NCI-H187 (cell line): ENCODE measurements at regions not wholly inside any gene's neighbourhood (a gene's known extent, or its start where the extent isn't known, plus 50 kb on each side); places are given as distances from the start of the nearest gene placed in this dataset.
"Not testable (repeated sequence)": the region's sequence is repeated elsewhere in the genome, so short reads cannot be mapped to it uniquely, and the experiment has no call there.

ENCODE experiments used
- DNase-seq, 2 experiments: peaks; one replicate each; lab custom pipeline; 2025; lab: John Stamatoyannopoulos, UW

DNA sequence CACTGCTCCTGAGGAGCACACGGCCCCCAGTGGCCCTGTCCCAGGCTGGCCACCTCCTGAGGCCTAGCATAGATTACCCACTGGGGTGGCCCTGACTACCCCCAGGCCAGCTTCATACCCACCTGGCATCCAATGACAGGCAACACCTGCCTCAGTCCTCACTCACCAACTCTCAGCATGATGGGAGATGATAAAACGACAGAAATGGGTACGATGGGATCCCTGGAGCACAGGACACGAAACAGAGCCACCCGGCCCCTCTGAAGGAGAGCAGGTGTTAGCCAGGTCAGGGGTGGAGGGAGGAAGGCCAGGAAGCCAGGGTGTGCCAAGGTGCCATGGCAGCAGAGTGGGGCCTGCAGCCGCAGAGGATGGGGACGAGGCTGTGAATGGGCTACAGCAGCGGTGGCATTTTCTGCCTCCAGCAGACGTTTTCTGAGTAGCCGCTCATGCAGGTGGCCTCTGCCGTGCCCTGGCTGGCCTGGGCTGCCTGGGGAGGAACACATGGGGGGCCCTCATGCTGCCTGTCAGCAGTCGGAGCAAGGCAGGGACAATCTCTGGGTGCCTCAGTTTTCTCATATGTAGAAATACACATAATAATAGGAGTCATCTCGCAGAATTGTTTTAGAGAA lies 50.2 kb upstream of the FGF3 start:
- DNase-seq: no peak

DNA sequence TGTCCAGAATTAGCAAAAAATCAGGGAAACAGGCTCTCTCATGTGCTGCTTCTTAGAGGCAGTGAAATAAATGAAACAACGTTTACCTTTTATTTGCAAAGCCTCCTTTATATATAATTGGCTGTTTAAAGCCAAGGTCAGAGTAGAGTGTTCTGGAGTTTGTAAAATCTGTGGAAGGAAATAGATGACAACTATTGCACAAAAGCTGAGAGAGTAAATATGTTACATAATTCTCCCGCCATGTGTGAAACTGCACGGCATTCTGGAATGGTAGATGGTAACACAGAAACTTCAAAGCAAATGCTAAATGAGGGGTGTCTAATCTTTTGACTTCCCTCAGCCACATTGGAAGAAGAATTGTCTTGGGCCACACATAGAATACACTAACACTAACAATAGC lies 51.5 kb upstream of the FGF3 start:
- no peak for DNase-seq

DNA sequence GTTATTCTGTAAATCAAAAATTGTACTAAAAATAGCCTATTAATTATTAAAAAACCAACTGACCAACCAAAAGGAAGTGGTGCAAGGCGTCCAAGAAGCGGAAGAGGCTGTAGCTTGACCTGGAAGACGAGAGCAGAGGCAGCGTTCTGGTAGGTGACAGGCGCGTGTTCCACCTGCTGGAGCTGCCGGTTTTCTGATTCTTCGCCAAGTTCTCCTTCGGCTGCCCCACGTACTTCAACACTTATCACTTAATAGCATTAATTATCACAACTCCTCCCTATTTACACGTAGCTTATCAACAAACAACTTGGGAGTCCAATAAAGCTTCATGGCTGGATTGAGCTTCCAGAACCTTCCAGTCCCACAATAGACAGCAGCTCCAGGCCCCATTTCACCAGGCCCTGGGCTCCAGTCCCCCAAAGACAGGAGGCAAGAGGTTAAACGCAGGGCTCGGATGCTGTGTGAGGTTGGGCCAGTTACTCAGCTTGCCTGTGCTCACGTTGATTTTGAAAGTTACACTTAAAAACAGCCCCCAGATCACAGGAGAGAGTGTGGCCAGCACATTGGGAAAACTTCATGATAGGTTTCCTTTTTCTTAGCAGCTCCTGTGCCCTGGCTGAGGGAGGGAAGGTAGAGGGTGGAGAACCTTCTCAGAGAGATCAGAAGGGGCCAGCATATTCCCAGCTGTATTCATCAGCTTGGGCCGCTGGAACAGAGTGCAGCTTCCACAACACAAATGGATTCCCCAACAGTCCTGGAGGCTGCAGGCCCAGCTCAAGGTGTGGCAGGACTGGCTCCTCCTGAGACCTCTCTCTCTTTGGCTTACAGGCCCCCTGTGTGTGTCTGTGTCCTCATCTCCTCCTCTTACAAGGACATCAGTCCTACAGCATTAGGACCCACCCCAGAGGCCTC lies 54.2 kb upstream of the FGF3 start:
- DNase-seq: no peak

DNA sequence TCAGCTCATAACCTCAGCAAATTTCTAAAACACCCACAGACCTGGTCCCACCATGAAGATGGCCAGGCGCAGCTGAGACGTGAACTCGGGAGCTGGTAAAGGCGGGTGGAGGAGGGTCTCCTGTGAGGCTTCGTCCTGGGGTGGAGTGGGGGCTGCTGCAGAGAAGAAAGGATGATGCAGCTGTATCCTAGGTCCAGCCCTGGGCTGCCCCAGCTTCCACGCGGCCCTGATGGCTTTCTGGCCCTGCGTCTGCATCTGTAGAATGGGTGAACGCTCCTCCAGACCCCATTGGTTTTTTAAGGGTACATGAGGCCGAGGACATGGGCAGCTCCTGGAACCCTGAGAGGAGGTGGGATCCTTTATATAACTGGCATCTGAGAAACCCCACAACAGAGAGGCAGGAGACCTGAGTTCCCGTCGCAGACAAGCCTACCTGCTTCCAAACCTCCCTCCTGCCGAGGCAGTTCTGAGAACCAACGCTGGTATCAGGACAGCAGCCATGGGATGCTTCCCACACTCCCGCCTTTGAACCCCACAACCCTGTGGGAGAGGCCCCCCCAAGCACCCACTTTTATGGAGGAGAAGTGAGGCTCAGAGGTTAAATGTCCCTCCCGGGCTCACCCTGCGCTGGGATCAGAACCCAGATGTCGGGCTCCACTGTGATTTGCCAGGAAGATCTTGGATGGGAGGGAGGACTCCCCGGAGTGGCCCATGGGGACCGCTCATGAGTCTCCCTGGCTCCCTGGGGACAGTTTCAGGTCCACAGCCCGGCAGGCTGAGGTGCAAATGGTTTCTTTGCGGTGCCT lies 55.2 kb upstream of the FGF3 start:
- DNase-seq: no peak

DNA sequence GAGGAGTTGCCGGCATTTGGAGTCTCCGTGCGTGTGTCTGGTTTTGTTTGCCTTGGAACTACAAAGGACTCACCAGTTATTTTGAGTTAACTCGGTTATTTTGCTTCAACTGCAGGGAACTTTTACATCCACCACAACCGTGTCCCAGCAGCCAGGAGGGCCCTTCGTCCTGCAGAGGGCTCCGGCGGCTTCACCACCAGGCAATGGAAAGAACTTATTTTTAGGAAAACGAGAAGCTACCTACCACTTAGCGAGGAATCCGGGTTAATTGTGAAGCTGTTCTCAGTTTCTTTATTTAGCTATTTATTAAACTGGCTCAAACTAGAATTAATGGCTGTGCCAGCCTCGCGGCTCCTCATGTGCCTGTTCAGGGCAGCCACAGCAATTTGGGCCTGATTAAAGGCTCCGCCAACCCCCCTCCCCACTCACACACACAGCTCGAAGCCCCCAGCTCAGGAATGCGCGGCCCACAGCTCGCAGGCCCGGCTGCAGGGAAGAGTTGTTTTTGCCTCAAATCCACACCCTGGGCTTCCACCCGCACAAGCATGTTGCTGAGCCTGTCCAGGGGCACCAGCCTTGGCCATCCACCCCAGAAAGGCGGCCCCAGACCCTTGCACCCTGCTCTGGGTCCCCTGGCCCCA lies 55.9 kb upstream of the FGF3 start:
- no peak for DNase-seq

DNA sequence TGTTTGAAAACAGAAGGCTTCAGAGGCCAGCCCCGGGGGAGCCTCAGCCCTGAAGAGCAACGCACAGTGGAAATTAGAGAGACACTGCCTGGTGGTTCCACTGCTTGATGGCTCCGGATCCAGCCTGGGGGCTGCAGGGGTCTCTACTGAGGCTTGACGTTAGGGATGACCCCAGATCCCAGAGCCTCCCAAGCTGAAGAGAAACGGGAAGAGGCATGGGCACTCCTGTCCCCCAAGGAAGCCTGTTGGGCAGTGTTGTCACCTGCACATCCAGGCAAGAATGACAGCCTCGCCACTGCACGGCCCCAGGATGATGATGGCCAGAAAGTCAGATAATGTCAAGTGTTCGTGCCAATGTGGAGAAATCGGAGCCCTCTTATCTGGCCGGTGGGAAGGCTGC lies 56.8 kb upstream of the FGF3 start:
- no peak for DNase-seq

DNA sequence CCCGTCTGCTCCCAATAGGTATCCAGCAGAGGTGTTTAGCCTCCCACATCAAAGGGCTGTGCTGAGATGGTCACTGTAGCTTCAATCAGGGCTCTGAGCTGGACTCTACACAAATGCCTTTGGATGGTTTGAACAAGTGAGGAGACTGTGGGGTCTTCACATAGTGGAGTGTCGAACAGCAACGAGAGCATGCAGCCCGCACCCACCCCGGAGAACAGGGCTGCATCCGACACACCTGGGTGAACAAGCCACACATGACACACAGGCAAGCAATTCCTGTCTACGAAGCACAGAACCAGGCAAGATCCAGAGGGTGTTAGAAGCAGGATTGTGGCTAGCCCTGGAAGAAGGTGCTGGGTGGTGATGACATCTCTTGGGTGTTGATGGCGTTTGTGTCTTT lies 58.0 kb upstream of the FGF3 start:
- DNase-seq: no peak

DNA sequence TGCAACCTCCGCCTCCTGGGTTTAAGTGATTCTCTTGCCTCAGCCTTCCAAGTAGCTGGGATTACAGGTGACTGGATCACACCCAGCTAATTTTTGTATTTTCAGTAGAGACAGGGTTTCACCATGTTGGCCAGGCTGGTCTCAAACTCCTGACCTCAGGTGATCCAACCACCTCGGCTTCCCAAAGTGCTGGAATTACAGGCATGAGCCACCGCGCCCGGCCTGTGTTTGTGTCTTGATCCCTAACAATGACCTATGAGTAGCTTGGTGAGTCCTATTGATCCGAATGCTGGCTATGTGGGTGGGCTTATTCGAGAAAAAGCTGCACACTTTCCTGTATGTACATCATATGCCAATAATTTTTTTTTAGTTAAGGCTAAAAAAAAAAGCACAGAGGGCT lies 58.5 kb upstream of the FGF3 start:
- not testable (repeated sequence) for DNase-seq

DNA sequence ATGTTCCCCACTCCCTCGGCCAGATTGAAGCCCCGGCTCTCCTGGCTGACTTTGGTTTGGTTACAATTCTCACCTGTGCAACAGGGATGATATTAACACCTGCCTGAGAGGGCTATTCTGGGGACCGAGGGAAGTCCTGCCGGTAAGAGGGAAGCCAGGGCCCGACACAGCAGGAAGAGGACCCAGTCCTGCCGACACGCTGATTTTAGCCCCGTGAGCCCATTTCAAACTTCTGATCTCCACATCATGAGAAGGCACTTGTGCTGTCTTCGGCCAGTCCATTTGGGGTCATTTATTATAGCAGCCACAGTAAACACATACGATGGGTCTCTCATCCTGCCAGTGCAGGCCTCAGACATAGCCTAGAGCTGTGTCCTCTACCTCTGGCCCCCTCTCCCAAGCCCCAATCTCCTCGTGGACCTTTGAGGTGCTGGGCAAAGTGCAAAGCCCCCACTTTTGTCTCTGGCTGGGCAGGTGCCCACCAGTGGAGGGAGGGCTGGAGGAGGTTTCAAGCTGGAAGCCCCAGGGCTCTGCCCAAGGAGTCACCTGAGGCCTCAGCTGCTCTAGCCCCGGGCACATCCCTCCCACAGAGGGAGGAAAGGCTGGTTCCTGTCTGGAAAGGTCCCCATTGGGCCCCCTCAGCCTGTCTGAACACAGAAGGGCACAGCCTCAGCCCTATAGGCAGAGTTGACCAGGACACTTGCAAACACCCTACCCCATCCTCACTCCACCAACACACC lies 59.1 kb upstream of the FGF3 start:
- no peak for DNase-seq

DNA sequence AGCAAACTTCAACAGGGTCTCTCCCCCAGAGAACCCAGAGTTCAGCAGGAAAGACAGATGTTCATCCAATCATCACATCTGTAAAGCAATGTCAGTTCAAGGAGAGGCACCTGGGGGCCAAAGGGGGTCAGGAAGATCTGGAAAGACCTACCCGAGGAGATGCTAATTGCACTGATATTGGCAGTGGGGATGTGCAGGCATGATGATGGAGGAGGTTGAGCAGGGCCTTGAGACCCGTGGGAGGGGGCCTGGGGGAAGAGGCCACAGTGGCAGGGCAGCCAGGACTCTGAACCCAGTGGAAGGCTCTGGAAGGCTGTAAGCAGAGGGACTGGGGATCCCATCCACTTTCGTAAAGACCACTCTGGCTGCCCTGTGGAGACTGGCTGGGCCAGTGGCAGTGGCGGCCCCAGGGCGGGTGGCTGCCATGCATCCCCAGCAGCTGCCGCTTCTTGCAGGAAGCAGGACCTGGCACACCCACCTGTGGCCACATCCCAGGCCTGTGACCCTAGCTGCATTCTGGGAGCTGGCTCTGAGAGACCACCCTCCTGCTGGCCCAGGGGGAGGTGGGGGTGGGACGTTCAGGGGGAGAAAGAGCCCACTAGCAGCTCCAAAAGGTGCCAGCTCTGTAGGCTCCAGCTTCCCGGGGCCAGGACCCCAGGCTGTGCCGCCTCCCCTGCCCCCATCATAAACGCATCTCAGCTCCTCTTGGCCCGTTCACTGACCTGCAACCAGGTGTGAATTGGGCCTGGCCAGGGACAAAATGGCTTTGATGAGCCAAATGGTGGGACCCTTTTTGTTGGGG lies 59.9 kb upstream of the FGF3 start:
- no peak for DNase-seq

DNA sequence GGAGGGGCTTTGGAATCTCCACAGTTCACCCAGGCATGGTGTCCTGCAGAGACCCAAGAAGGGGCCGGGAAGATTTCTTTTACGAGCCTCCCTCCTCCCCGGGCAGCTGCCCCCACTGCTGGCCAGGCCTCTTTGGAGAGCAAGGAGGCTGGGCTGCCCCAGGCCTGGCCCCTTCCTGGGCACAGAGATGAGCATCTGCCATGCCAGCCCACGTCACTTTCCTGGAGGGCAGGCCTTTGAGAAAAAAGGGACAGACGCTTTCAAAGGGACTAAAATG lies 60.5 kb upstream of the FGF3 start:
- no peak for DNase-seq

DNA sequence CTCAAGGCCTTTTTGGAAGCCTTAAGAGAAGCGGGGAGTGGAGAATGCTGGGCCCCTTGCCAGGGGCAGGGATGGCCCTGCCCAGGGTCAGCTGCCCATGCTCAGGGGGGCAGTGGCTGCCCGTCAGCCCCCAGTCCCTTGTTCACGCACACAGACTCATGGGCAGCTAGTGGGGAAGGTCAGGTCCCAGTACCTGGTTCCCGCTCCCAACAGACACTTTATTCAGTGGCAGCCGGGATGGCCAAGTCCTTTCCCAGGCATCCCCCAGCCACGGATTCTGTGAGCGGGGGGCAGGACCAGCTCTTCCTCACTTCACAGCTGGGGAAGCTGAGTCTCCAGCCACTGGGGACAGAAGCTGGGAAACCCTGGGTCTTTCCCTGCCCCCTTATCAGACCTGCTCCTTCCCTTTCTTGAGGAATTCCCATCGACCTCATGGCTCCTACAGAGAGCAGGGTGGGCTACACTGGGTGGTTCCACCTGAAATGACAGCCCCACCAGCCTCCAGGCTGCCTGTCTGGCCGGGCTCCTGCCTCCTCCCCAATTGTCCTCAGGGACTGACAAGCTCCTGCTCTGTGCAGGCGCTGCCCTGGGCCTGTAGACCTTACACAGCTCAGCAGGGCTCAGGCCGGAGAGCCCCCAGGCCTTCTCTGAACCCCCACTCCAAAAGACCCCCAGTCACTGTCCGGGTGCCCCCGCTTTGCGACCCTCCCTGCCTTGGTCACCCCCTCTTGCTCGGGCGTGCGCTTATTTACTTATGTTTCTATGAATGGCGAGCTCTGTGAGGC lies 61.0 kb upstream of the FGF3 start:
- DNase-seq: no peak

DNA sequence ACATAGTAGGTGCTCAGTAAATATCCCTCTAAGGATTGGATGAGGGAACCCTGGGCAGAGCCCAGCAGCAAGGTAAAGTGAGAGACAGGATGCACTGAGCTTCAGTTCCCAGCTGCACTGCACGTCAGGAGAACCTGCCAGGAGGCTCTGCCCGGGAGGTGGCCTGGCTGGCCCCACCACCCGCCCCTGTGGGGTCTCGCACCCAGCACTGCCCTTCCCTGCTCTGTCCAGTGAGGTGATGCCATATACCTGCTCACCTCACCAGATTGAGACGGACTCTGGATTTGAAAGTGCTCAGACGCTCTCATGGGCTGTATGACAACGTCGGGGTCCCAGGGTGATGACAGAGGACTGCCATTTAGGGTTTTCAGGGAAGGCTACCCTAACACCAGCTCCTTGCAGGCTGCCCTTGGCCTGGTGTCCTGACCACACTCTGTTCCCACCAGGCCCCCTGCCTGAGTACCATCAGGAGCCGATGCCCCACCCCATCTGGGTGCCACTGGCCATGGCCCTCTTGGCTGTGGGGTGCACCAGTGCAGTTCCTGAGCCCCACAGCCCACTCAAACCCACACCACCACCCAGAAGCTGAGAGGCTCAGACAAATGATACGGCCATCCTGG lies 61.7 kb upstream of the FGF3 start:
- DNase-seq: no peak

DNA sequence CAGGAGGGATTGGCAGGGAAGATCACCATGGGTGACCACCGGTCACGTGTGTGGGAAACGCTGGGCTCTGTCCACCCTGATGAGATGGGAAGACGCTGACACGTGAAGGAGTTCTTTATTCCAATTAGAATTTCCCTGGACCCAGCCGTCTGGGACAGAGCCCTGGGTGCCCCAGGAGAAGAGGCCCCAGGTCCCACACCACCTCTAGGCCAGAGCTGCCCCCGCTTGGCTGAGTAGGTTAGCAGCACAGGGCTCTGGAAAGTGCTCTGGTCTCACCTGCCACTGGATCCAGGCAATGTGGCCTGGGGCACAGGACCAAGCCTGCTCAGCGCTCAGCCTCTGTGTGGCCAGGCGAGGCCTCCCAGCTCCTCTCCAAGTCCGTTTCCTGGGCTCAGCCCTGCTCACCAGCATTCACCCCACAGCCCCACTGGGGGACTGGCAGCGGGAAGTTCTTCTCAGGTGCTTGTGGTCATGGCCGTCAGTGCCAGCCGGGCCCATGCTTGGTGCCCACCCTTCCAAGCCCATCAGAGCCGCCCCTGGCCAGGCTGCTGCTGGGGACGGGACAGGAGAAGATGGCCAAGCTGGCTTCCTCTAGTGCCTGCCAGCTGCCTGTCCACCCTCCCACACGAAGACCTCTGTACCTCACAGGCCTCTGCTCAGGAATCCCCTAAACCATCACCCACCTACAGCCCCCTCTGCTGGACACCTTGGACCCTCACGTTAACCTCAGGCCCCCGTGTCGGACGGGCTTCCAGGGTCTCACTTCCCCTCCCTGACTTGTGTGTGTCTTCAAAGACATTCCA lies 62.5 kb upstream of the FGF3 start:
- no peak for DNase-seq

DNA sequence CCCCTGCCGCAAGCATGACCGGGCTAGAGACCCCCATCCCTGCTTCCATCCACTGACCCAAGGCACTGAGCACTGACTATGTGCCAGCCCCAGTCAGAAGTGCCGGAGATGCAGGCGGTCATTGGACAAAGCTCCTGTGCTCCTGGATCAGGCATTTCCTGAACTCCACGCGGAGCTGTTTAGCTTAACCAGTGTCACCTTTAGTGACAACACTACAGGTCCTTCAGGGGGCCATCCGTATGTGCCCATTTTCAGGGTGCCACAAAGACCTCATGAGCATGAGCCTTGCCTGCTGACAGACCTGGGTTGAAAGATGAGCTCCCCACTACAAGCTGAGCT lies 63.0 kb upstream of the FGF3 start:
- no peak for DNase-seq

DNA sequence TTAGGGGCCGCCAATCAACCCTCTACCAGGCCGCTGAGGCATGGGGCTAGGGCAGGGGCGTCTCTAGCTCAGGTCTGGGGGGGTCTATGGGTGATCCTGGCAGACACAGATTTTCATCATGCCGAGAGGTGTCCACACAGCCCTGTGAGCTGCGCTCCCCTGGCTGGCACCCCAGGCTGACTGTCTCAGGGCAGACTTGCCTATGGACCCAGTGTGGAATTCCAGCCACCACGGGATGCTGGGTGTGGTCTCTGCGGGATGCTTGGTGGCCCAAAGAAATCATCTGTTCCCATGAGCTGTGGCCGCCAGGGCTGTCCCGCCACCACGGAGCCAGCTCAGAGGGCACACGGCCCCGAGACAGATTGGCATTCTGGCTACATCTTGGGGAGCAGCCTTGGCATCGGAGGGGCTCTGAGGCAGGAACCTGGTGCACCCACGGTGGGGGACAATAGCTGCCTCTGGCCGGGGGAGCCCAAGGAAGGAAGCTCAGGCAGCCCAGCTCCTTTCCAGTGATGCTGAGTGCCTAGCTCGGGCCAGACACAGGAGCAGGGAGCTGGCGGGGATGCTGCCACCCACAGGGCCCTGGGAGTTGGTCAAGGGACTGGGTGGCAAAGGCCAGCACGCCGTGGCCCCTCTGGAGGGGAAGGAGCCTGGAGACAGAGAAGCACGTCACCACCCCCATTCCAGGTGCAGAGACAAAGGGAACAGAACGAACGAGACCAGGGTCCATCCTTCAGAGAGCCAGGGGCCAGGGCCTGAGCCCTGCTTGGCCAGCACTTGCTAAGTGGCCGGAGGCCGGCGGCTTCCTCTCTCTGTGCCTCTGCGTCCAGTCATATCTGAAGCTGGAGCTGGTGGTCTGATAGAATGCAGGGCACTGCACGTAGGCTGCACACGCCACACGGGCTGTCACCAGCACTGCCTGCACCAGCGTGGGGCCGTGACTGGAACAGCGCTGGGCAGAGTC lies 64.4 kb upstream of the FGF3 start:
- no peak for DNase-seq

DNA sequence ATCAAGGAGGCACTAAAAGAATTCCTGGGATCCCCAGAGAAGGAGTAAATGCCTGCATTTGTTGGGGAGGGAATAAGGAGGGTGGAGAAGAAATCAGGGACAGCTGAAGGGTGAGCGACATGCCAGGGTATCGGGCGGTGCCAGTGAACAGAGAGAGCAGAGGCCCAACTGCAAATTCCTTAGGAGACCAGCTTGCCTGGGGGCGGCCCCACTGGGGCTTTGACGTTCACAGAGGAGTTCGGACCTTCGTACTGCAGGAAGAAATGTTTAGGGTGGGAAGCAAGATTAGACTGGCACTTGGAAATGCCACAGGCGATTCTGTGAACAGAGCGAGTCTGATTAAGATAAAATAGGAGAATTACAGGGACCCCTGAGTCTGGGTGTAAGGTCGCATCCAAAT lies 65.1 kb upstream of the FGF3 start:
- no peak for DNase-seq

DNA sequence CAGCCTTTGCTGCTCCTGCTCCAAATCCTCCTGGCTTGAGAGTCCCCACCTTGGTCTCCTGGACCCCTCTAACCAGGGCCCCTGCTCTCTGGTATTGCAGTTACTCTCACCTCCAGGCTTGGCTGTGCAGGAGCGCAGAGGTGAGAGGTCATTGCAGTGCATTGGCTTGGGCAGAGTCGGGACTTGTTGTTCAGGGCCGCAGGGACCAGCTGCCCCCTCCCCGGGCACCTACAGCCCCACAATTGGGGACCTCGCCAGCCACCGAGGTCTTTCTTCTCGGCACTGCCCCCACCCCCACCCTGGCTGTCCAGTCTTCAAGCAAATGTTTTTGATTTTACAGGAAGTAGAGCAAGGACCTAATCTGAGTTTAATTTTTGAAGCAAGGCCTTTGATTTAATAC lies 65.5 kb upstream of the FGF3 start:
- no peak for DNase-seq
